GM19397 (cell line): ENCODE measurements at regions not wholly inside any gene's neighbourhood (a gene's known extent, or its start where the extent isn't known, plus 50 kb on each side); places are given as distances from the start of the nearest gene placed in this dataset.

Source experiments
- ATAC-seq: cut with Tn5 transposase; IDR thresholded peaks from one replicate; pipeline ENCODE4 v1.9.1; 2021; ENCODE audit warnings: mild to moderate bottlenecking, moderate library complexity; ENCODE audit not compliant: unreplicated experiment

DNA sequence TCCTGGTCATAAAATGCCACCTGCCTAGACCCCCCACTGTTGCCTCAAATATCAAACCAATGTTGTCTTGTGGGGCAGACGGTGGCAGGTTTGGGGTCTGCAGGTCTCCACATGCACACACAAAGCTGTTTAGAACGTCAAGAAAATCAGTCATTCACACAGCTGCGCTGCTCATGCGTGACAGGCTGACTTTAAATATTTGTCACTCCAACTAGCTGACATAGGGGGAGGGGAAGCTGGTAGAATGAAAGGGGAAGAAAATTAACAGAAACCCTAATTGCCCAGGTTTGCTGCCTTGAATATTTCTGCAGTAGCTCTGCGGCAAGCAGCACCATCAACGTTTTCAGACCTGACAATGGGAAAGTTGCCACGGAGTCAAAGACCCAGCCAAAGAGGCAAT lies 201.8 kb downstream of the ABHD5 start:
- ATAC-seq = peak; percentile 62

DNA sequence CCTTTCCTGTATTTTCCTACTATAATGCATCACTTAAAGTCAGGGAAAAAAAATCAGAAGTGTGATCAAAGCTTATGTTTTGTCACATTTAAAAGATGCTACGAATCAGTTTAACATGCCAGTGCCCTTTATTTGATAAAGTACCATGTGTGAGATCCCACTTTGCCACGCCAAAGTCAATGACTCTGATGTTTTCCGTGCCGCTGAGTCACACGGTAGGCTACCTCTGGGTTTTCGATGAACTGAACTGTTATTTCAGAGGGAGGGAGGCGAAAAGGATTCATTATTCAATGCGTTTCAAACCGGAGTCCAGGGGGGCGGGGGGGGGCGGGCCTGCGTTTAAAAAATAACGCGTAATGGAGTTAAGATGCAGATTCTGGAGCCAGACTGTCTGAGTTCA lies 203.0 kb downstream of the ABHD5 start:
- ATAC-seq = no peak

DNA sequence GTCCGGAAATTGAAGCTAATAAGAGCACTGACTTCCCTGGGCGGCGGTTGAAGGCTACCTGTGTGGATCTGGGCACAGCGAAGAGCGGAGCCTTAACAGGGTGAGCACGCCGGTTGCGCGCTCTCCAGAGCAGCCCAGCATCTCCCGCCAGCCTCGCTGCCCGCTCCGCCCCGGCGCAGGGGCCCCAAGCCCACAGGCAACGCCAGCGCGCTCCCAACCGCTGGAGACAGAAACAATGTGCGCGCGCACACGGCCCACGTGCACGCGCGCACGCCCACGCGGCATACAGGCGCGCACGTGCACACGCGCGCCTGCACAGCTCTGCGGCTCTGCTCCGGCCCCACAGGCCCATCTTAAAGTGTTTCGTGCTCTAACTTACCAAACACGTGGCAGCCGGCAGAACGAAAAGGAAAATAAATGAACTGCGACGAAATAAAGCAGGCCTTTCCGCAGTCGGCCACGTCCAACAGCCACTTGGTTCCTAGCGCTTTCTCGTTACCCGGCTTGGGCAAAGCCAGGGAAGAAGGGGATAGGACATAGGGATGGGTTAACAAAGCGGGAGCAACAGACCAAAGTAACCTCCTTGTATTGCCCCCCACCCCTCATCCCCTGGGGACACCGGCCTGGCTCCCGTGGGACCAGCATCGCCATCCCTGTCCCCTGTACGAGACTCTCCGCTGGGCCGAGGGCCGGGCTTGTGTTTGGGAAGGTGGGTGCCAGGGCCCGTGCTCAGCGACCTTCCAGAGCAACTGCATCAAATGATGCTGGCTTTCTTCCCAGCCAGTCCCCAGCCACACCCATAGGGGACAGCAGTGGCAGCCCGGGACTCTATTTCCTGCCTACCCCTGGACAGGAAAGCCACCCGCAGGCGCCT lies 203.7 kb downstream of the ABHD5 start:
- ATAC-seq = no peak

DNA sequence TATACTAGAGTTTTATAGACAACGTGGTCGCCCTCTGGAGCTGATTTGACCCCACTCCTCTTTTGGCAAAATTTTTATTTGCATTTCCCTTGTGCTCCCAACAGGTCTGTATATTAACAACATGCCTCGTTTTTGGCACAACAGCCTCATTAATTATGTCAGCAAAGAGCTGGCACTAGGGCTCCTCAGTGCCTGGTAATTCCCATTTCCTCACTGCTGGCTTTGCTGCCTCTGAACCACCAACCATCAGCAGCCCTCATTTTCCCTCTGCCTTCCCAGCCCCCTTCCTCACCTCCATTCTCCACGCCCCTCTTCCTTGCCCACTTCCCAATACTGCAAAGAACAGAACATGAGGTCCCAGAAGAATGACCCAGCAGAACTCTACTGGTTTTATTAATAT lies 204.8 kb downstream of the ABHD5 start:
- no peak for ATAC-seq

DNA sequence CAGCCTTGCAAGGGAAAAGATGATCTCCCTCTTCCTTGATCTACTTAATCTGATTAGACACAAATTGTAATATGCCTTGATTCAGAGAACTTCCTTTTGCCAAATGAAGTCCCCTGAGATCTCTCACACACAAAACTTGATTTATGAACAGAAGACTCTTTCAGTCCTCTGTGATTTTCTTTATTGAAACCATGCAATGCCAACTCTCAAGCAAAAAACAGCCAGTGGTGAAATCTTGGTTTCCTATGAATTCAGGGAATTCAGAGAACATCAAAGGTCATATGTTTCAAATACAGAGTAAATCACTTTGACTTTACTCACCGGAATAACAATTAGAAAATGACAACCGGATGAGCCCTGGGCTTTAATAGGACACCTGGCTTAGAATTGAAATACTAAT lies 211.7 kb downstream of the ABHD5 start:
- no peak for ATAC-seq

DNA sequence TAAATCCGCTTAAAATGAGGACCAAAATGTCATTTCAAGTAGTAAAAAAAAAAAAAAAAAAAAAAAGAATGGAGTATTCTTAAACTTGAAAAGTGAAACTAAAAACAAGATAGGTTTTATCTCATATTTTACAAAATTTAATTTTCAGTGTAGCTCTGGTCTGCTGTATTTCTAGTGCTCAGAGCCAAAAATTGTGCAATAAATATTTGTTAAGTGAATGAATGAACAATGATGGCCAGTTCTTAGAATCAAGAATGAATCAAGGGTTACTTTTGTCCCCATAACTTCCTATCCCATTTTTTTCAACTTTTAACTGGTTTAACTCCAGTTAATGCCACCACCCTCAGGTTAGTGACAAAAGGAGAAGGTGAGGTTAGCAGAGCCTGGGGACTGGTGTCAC lies 214.4 kb downstream of the ABHD5 start:
- no peak for ATAC-seq

DNA sequence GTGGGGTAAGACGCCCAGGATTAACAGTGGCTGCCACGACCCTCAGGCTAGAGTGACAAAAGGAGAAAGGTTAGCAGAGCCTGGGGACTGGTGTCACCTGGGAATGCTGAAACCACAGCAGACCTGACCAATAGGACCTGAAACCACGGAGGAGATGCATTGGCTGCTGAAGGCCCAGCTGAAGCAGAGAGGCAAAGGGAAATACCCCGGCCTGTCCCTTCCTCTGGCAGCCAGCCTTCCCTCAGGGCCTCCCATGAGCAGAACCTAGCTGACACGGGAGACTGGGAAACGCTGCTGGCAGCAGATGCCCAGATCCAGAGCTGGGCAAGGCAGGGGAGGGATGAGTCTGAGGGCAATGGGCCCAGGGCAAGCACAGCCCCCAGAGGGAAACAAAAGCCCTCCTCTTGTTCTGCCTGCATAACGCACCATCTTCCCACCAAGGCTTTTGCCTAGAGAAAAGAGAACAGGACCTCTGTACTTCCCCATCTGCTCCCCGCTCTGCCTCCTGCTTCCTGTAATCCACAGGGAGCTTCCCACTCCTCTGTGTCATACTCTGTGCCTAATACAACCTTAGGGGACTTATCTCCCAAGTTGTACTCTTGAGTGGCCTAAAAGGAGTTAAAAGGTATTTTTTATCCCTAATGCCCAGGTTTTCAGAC lies 216.2 kb downstream of the ABHD5 start:
- ATAC-seq = peak; percentile 24

DNA sequence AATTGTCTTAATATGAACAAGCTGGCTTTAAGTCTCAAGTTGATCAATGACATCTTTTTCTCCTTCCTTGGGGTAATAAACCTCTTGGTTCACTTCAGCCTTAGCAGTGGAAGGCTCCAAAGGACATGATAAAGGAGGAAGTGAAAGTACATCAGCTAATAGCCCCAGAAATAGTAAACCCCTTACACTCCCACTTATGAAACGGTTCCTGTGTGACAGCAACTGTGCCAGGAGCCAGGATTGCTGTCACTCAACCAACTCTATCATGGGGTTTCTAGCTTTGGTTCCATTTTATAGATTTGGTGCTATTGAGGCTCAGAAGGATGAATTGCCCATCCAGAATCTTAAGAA lies 216.7 kb downstream of the ABHD5 start:
- ATAC-seq = peak; percentile 84

DNA sequence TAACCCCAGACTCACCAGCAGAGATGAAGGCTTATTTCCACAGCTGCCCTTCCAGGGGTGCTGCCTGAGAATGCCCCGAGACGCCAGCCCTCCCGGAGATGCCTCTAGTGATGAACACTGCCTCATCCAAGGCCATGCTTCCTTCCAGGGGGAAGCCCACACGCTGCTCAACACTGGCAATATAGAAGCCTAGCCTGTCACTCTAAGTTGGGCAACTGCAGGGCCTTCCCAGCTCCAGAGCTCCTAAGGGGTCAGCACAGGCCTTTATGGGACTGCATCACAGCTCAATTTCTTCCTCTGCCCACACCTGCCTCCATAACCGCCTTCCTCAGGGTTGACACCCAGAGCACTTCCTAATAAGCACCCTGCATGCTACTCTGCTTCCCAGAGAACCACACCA lies 217.7 kb downstream of the ABHD5 start:
- no peak for ATAC-seq

DNA sequence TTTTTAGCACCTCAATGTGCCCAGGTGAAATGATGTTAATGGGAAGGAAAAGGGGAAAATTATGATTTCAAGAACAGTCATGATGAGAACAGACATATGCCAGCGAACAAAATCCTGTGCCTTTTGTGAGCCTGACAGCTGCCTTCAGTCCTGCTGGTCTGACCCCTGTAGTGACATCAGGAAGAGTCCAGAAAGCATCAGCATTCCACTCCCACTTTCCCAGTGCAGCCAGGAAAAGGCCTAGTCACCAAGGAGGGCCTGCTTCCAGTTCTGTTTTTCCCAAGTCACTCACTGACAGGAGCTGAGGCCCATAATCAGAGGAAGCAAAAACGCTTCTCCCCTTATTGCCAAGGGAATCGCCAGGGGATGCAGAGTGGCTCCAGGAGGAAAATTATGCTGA lies 218.4 kb downstream of the ABHD5 start:
- ATAC-seq = no peak

DNA sequence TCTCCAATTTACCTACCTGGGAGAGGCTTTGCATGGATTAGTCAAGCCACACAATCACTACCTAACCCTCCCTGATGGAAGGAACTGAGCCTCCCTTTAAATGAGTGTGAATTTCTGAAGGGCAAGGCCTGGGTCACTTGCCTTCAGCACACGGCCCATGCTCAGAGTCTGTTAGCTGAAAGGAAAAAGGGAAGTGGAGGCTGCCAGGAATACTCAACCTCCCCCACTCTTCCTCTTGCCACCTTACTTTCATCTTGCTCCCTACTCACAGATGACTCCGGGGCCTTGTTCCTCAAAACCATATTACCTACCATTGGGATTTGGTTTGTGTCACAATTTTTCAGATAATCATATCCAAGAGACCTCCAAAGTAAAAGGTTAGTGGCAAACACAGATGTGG lies 220.0 kb downstream of the ABHD5 start:
- ATAC-seq = no peak

DNA sequence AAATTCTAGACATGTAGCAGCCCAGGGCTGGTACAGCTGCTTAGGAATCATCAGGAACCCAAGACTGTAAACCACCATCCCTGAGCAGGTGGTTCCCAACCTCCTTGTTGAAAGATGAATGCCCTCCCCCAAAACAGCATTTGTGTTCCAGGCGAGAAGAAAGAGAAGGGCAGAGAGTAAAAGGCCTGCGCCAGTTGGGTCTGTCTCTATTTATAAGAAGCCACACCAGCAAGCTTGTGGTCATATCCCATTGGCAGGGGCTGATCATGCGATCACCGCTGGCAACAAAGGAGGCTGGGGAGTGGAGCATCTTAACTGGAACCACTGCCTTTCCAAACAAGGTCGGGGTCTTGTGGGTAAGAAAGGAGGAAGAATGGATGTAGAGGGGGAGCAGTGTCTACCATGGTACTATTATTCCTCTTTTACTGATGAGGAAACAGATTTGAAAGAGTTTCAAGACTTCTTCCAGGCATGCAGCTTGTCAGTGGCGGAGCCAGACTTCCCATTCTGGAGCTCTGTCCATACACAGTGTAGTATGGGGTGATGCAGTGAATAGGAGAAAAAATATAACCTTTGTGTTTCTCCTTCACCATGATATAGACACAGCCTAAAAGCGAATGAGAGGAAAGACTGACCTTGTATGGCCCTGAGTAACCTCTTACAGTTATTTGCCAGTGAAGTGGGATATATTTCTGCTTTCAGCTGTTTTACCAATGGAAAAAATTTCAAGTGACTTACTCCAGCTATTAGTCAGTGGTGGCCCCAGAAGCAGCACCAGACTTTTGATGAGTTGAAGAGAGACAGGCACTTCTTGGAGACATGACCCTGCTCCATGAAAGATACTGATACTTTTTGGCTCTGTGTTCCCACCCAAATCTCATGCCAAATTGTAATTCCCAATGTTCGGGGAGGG lies 222.6 kb downstream of the ABHD5 start:
- no peak for ATAC-seq

DNA sequence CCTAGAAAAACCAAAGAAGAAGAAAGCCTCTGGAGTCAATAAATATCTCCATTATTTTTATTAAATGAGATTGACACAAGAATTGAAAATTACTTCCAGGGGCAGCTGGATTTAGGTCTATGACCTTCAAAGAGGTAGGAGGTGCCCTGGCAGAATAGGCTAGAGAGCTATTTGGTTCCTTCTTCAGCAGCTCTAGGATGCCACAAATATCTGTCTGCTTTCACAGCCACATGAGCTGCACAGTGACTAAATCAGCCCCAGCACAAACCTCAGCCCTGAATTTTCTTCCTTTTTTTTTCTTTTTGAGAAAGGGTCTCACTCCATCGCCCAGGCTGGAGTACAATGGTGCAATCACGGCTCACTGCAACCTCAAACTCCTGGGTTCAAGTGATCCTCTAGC lies 223.5 kb downstream of the ABHD5 start:
- ATAC-seq = no peak

DNA sequence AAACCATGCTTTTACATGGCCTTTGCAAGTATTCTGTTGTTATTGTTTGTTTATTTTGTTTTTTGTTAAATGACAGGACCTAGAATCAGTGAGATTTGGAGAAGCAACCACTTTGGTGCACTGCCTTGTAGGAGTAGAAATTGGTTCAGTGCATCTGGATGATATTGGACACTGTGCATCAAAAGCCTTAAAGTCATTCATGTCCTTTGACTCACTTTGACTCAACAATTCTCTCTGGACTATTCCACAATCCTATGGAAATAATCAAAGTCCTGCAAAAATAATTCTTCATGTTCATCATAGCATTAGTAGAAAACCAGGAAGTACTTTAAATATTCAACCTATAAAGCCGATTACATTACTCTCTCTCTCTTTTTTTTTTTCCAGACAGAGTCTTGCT lies 224.8 kb downstream of the ABHD5 start:
- no peak for ATAC-seq

DNA sequence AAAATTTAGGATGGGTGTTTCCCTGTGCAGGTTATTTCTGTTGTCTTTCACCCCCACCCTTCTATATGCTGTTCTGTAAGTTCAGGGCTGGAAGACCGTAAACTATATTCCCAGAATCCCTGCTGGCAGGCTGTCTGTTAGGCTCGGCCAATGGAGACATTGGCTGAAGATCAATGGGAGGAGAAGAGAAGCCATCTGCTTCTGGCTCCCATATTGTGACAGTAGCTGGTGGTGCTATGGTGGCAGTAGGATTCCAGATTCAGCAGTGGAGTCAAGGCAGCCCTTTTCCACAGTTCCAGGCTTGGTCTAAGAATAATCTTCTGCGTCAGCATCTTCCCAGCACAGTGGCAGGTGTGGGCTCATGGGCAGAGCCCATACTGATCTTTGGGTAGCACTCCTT lies 226.6 kb downstream of the ABHD5 start:
- no peak for ATAC-seq

DNA sequence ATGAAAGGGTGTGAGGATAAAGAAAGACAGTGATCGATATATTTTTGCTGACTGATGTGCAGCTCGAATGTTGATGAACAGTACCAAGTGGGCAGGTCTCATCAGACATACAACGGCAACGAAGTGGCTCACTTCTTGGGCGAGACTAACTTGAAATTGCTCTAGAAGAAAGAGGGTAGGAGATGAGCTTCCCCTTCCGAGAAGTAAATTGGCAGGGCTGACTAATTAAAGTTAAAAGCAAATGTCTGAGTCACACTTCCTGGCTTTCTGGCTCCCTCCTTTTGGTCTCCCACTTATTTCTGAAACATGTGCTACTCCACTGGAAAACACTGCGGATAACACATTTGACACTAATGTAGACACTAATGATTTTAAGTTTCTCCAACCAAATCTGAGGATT lies 228.3 kb downstream of the ABHD5 start:
- ATAC-seq = no peak

DNA sequence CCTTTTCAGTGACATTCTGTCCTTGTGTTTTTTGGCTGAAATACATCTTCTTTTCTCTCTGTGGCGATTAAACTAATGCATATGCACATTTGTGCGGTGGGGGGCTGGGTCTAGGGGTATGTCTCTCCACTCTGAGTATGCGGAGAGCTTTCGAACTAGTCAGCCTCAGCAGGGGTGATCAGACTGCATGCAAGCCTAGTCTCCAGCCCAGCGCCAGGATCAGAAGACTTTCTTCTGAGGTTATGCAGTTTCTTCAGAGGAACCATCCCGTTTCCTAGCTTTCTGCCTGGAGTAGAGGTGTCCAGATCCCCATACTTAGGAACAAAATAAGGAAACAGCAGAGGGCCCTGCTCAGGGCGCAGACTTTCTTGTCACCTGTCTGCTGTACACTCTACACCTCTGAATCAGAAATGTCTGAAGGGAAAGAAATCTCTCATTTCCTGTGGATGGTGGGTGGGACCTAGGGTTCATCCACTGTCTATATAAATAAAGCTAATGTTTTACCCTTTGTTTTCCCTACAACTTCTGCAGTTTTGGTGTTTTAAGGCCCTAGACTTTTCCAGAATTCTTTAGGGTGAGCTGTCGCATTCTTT lies 230.4 kb downstream of the ABHD5 start:
- ATAC-seq = no peak

DNA sequence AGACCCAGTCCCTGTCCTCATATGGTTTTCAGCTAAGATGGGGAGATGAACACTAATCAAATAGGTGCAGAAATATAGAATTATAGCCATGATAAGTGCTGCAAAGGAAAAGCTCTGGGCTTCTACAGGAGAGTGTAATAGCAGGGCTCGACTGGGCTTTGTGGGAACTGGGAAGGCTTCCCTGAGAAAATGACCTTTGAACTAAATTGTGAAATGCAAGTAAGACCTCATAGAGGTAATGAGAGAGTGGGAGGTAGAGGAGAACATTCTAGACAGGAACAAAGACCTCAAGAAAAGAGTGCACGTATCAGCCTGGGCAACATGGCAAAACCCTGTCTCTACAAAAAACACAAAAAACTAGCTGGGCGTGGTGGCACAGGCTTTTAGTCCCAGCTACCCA lies 231.6 kb downstream of the ABHD5 start:
- ATAC-seq = no peak

DNA sequence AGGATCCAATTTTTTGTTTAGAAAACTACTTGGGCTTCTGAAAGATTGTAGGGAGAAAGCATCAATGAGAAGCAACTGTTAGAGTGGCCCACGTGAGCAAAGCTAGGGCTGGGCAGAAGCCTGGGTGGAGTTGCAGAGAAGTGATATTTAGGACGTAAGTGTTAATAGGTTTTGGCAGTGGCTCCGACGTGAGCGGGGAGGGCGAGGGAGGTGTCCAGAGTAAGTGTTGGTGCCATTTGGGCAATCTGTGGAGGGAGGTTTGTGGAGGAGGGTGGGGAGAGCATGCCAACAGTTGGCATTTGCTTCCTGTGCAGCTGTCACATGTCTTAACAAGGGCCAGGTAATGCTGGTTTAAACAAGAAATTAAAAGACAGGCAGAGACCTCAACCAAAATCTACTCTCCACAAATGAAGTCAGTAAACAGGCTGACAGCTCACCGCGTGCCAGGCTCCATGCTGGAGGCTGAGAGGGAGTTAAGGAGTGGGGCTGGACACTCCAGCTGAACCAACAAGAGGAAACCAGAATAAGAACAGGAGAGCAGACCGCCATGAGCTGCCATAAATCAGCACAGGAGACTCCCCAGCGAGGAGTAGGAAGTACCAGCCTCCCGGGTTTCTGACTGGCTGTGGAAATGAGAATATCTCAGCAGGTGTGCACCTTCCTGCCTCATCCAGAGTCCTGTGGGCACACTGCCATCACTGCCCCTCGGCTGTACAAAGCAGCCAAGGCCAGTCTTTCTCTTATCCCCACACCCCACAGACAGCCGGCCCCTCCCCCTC lies 232.6 kb downstream of the ABHD5 start:
- no peak for ATAC-seq

DNA sequence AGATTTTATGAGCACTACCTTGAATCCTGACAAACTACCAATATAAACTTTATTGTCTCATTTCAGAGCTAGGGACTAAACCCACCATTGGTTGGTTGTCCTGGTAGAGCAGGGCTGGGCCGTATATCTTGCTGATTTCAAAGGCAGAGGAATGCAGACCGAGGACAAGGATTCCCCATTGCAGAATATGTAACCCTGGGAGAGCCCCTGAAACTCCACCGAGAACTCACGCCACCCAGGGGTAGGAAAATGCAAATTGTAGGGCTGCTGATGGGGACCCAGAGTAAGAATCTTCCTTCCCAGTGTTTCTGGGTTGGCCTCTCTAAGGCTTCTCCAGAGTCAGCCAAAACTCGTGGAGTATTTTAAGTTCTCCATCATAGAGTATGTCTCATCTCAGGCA lies 235.3 kb downstream of the ABHD5 start:
- ATAC-seq = no peak
